Heart right ventricle (tissue), 16 donors: ENCODE measurements at regions not wholly inside any gene's neighbourhood (a gene's known extent, or its start where the extent isn't known, plus 50 kb on each side); places are given as distances from the start of the nearest gene placed in this dataset.

Experiments
- ATAC-seq, 8 donors: fragments of 200-7000 bp; cut with Tn5 transposase; one replicate each; pipeline ENCODE4 v1.9.1; 2020; ENCODE audit warnings: mild to moderate bottlenecking in 8 of 8, moderate library complexity in 8 of 8, moderate number of reproducible peaks in 1 of 8
- DNase-seq, 2 donors: peaks; one replicate each; pipeline ENCODE4 v3.0.0-alpha.2; 2020
- H3K27ac ChIP-seq, 10 donors: fragments of 200-600 bp; sonication (generic) in 2 of 10; one replicate each; pipeline versions ENCODE4 v1.5.0 to v1.8.0; 2020 to 2022; ENCODE audit warnings: mild to moderate bottlenecking in 3 of 10
- H3K27me3 ChIP-seq, 7 donors: fragments of 200-600 bp; one replicate each; pipeline ENCODE4 v1.8.0; 2021 to 2022; ENCODE audit warnings: mild to moderate bottlenecking in 2 of 7
- H3K36me3 ChIP-seq, 9 donors: fragments of 200-600 bp; sonication (generic) in 1 of 9; one replicate each; pipeline versions ENCODE4 v1.5.0 to v1.8.0; 2020 to 2022; ENCODE audit warnings: mild to moderate bottlenecking in 2 of 9
- H3K4me1 ChIP-seq, 9 donors: fragments of 200-600 bp; sonication (generic) in 1 of 9; one replicate each; pipeline versions ENCODE4 v1.5.0 to v1.8.0; 2020 to 2022; ENCODE audit warnings: mild to moderate bottlenecking in 4 of 9
- H3K4me3 ChIP-seq, 10 donors: fragments of 200-600 bp; sonication (generic) in 2 of 10; one replicate each; pipeline versions ENCODE4 v1.5.0 to v1.8.0; 2020 to 2022; ENCODE audit warnings: mild to moderate bottlenecking in 7 of 10, moderate library complexity in 2 of 10
- H3K9me3 ChIP-seq, 11 donors: fragments of 200-600 bp in 10 of 11; sonication (generic) in 2 of 11; one replicate each; pipeline versions ENCODE4 v1.5.0 to v1.8.0; 2013 to 2022; ENCODE audit warnings: mild to moderate bottlenecking in 2 of 11, control low read depth in 1 of 11, moderate library complexity in 1 of 11
- CTCF ChIP-seq, 9 donors: fragments of 200-600 bp; sonication (generic) in 2 of 9; IDR thresholded peaks; one replicate each; pipeline versions ENCODE4 v1.5.0 to v1.8.0; 2021 to 2022; ENCODE audit warnings: antibody characterized with exemption in 9 of 9, mild to moderate bottlenecking in 5 of 9, moderate library complexity in 1 of 9
- WGBS, 2 donors: extraction: QIAGEN DNeasy Blood & Tissue Kit; methylation state at CpG; one replicate each; pipeline ENCODE4 v1.1.7; 2013; ENCODE audit warnings: inconsistent platforms in 1 of 2; 5-methylcytosine and 5-hydroxymethylcytosine counted together
- intact Hi-C, 10 donors: fragments of 100-400 bp; cut with DNase I; formaldehyde crosslinking; loops; one replicate each; pipeline versions ENCODE4 v1.11.1 to v1.14.2; 2022
- donor health status: Arrhythmogenic right ventricular cardiomyopathy.
- donor health status: ischemic (EF 13 %, LVEDD 7.1; RV severe dilation, severe dysfunction).
- donor health status: healthy with polysubstance abuse.
- donor health status: DM: no; HTN: yes; CAD: no.
- donor health status: DM: no; HTN: no; CAD: no.
- donor health status: ischemic (EF 25% LVEDD 6.9; RV normal size, moderate dysfunction).
- donor health status: ischemic (EF 25% LVEDD 5.7; RV mildly dilated, moderate dysfunction).
- donor health status: healthy.
- donor health status: DM: yes; HTN: yes; CAD: no.
- donor health status: Ischemic cardiomyopathy.
- donor health status: ischemic (EF 35%, LVEDD 5.7; RV mildly dilated, moderate dysfunction).
- donor health status: nonischemic (EF 11% LVEDD 7.7; RV severe dilation, severe dysfunction).
- donor health status: DM: yes; HTN: yes; CAD: no.
- donor health status: PGD.
- donor health status: ischemic (EF 29% LVEDD 5.4; RV normal size, mild dysfunction).
- donor health status: nonischemic (EF 23%, LVEDD 6.1; RV moderate dilation, normal function).

DNA sequence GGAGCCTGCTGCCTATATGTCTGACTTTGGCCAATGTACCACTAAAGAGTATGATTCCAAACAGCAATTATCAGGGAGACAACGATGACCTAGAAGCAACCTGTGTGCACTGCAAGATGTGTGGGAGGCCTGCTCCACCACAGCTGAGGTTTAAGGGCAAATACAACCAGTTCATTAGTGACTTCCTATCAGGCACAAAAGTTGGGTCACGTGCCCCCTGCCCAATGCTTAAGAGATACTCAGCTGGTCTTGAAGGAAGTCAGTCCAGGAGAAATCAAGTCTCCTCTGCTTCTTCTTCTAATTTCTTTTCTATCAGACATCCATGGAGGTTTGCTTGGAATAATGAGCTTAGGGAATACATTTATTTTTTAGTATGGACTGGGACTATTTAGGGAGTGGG lies 296.0 kb downstream of the HLX start:
- H3K27ac ChIP-seq, result peak overlapping the region in 5 of 10 donors; percentile 8 to 49 (median 26)
- peaks cover 0 to 19% (median 2%) of the 10 kb centered on the region in 11 donors for H3K9me3 ChIP-seq
- DNase-seq (no peak), ATAC-seq (no peak)
- TF ChIP-seq CTCF (IDR thresholded peaks at IDR 0.05), result no peak
- no peak overlapping the region for H3K4me3 ChIP-seq
- 74 to 76% methylated on average over 2 of the region's 2 CpGs for WGBS, 2 donors
- H3K36me3 ChIP-seq, result no peaks in the 10 kb centered on the region
- intact Hi-C loops, result loop anchor here in 6 of 10 donors (2.0 to 10.0 kb wide), 5 partner anchors 260 to 300 kb away; partner anchors contain the start of gene HLX (in 1 of the 6)
- H3K4me1 ChIP-seq, result peaks cover 4 to 15% (median 11%) of the 10 kb centered on the region in 9 donors
- no peaks in the 10 kb centered on the region for H3K27me3 ChIP-seq

DNA sequence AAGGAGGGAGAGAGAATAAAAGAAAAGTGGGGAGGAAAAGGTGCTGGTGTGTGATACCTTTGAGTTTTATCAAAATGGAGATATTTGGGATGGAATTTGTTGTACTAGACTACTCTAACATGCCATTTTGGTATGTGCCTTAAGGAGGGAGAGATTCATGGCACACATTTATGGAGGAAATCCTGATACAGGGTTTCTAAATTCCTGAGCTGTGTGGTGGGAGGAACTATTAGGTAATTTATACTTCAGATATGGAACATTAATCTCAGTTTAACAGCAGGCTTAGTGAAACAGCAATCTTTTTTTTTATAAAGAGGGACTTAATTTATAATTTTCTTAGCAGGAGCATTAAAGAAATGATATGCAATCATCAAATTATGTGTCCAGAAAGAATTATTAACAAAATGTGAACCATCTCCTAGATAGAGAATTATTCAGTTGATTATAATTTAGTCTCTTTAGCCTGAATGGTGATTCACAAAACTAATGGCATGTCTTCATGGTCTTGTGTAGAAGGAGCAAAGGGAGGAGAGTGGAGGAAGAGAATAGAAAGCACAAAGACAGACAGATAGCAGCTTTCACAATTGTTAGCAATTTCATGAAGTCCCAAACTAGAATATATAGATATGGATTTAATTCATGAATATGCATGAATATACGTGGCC lies 301.6 kb downstream of the HLX start:
- no peaks in the 10 kb centered on the region for H3K9me3 ChIP-seq
- no peak overlapping the region for H3K27ac ChIP-seq
- no peak for TF ChIP-seq CTCF (IDR thresholded peaks at IDR 0.05)
- no peak for DNase-seq
- no peaks in the 10 kb centered on the region for H3K4me1 ChIP-seq
- no peaks in the 10 kb centered on the region for H3K27me3 ChIP-seq
- intact Hi-C loops, result no loop called here
- ATAC-seq, result no peak
- no peaks in the 10 kb centered on the region for H3K36me3 ChIP-seq
- 83 to 87% methylated on average over 1 of the region's 1 CpG for WGBS, 2 donors
- H3K4me3 ChIP-seq, result no peak overlapping the region

DNA sequence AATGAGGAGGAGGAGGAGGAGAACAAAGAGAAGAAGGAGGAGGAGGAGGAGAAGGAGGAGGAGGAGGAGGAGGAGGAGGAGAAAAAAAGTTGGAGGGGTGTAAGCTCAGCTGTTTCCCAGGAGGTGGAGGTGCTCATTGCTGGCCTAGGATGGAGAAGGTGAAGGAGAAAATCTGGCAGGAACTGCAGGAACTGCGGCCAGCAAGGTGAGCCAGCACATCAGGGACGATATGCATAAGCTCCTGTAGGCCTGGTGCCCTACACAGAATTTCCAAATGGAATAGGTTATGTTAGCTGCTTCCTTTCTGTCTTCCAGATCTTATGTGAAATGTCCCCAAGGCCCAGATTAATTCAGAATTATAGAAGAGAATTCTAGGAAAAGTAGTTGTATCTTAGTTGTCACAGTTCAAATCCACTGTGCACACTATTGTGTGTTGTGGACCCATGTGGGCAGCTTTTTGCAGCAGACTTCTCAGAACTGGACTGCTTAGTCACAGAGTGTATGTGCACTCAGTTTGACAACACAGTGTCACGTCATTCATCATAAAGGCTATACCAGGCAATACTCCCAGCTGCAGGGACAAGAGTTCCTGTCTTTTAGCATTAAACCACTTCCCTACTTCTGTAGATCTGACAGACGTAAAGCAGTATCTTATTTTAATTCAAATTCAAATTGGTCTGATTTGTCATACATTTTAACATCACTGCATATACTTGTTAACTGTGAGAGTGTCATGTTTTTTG lies 303.7 kb downstream of the HLX start:
- Histone ChIP-seq H3K9me3 (no peaks in the 10 kb centered on the region), H3K27me3 (no peaks in the 10 kb centered on the region), H3K27ac (no peak overlapping the region), H3K4me3 (no peak overlapping the region), H3K4me1 (peaks cover 0 to 7% (median 0%) of the 10 kb centered on the region in 9 donors), H3K36me3 (no peaks in the 10 kb centered on the region)
- DNase-seq (no peak), ATAC-seq (no peak)
- intact Hi-C loops, result no loop called here
- no peak for TF ChIP-seq CTCF (IDR thresholded peaks at IDR 0.05)
- WGBS, 2 donors, result 88 to 89% methylated on average over 4 of the region's 4 CpGs

DNA sequence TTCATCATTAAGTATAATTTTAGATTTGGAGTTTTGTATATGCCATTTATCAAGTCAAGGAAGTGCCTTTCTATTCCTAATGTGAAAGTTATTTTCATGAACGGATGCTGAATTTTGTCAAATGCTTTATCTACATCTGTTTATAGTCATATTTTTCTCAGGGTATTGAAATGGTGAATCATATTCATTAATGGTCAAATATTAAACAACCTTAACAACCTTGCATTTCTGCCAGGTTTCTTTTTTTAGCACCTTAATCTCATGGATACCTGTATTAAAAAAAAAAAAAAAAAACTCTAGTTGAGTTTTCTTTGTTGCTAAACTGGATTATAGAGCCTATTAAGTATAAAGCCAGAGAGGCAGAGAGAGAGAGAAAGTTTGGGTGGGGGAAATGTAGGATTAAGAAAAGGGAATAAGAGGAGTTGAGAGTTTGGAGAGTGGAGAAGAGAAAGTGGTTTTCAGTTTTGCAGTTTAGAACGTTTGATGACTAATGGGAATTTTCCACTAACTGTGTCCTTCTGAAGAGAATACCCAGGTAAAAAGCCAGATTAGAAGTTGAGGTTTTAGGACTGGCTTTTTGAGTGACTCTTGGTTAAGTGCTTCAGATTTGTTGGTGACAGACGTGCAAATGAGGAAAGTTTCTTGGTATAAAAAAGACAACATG lies 305.0 kb downstream of the HLX start:
- Histone ChIP-seq H3K9me3 (no peaks in the 10 kb centered on the region), H3K36me3 (no peaks in the 10 kb centered on the region), H3K4me3 (no peak overlapping the region), H3K27me3 (no peaks in the 10 kb centered on the region), H3K4me1 (peaks cover 0 to 15% (median 0%) of the 10 kb centered on the region in 9 donors), H3K27ac (no peak overlapping the region)
- no peak for ATAC-seq
- intact Hi-C loops, result no loop called here
- DNase-seq, result no peak
- TF ChIP-seq CTCF (IDR thresholded peaks at IDR 0.05), result no peak
- 72 to 79% methylated on average over 3 of the region's 3 CpGs for WGBS, 2 donors
